ENCODE measurements at regions not wholly inside any gene's neighbourhood (a gene's known extent, or its start where the extent isn't known, plus 50 kb on each side); places are given as distances from the start of the nearest gene placed in this dataset.

GRCh38 chr13:68078469-68078868 lies 848.3 kb upstream of the PCDH9 start:
- no peak for DNase-seq

DNA sequence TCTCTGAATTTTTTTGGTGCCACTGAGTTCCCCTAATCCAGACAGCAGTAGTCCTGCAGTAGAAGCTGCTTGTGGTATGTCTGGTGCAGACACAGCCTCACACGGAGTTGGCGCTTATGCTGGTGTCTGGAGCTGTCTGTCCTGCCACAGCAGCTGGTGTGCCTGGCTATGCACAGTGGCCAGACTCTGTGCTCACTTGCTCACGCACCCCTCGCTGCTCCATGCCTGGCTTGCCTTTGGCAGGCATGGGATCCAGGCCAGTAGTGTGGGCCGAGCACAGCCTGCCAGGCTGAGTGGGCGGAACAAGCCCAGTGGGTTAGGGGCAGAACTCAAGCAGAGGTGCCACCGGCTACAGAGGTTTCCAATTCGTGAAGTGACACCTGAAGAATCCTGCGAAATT lies 845.9 kb upstream of the PCDH9 start:
- DNase-seq, result no peak

DNA sequence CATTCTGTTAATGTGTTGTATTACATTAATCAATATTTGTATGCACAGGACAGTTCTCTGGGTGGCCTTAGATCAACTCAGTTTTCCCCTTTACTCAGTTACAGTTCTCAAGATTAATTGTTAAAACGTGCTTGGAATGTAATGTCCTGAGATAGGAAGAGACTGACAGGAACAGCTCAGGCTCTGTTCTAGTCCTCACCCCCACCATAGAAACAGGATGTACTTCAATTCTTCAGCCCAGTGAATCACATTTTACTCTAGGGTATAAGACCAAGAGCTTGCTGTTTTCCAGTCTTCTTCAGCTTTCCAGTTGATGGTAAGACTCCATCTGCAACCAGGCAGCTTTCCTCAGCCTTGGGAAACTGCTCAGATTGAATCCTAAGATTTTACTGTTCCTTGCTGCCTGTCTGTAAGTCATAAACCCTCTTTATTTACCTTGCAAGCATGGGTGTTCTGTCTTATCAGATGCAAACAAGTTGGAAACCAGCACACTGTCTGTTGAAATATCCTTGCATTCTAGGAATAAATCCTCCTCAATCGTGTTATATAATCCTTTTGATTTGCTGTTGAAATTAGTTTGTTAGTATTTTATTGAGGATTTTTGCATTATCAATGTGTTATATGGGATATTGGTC lies 836.9 kb upstream of the PCDH9 start:
- DNase-seq, result no peak

DNA sequence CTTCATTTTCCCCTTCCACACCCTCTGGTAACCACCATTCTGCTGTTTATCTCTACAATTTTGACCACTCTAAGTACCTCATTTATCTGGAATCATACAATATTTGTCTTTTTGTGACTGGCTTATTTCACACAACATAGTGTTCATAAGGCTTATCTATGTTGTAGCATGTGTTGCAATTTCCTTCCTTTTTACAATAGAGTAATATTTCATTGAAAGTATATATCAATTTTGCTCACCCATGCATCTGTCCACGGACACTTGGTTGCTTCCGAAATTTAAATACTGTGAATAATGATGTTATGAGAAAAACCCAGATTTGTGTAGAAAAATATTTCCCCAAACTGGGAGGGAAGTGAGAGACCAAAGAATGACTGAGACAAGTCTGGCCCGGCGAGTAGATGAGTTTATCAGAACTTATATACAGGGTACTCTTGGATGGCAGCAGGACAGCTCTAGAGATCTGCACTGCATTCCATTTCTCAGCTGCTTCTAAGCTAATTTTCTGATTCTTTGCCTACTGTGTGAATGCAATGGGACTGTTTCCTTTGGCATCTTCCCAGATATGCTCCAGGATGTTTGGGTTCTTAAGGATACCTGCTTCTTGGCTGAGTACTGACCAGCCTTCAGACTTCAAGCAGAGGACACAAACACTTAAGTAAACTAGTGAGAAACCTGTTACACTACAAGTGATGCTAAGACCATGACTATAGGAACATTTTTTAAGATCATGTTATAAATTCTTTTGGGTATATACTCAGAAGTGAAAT lies 834.0 kb upstream of the PCDH9 start:
- no peak for DNase-seq

- no peak for DNase-seq
Measured at GRCh38 chr13:68063181-68063580, 833.0 kb upstream of the PCDH9 start.

DNA sequence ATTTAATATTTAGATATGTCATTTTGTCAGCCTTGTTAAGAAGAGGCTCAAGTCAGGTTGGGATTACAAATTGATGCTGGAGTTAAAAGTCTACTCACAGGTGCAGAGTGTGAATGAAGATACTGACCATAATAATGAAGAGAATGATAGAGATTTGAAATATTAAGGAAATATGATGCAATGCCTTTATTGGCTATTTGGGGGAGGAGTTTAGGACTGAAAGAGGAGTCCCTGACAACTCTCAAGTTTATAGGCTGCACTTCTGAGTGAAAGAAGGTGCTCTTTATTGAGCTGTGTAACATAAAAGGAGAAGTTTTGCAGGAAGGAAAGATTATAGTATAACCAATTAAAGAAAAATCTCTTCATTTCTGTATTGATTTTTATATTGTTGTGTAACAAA lies 827.7 kb upstream of the PCDH9 start:
- DNase-seq, result no peak

GRCh38 chr13:68056816-68057710 lies 826.9 kb upstream of the PCDH9 start:
- no peak for DNase-seq

DNA sequence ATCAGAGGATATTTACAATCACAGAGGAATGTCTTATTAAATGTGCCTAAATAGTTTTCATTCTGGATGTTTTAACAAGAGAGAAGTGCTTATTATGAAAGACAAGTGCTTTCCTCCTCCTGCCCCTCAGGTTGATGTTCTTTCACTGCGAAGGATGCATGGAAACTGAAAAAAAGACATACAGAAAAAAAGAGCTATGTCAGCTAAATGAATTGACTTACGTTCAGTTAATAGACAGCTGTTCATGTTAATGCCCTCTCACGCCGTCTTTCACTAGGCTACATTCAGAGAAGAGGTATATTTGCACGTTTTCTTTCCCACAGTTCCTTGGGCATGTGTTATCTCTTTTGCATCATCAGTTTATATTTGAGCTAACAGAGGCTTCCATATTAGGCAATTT lies 821.8 kb upstream of the PCDH9 start:
- no peak for DNase-seq

DNA sequence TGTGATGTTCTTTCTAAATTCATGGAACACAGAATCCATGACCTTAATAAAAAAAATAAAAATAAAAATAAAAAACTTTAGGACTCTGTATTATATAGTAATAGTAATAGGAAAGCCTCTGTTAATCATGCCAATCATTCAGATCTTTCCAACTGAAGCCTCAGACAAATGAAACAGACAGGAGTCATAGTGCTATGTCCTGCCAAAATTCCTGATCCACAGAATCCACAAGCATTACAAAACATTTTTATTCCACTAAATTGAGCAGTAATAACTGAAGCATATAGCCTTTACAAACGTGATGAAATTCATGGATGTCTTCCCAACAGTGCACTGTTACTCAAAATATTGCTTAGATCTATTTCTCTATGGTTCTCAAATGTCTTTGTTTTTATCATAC lies 820.6 kb upstream of the PCDH9 start:
- no peak for DNase-seq

- no peak for DNase-seq
Measured at GRCh38 chr13:68048802-68049359, 818.7 kb upstream of the PCDH9 start.

DNA sequence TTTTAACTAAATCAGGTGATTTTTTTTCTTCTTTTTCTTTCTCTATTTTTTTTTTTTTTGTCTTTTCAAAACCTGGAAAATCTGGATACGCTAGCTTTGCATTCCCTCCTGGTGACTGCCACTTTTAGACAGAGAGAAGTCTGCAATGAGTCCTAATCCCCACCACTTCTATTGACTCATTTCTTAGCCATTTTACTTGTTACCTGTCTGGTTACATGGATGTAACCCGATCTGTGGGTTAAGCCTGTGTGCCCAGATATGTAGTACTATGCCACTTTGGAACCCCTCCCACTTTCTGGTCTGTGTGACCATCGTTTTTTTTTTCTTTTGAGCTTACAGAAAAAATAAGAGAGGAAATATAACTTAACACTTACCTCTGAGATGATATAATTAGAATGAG lies 817.8 kb upstream of the PCDH9 start:
- no peak for DNase-seq

GRCh38 chr13:68046903-68047302 lies 816.8 kb upstream of the PCDH9 start:
- no peak for DNase-seq

GRCh38 chr13:68030152-68030809 lies 800.1 kb upstream of the PCDH9 start:
- DNase-seq, result no peak

- no peak for DNase-seq
Measured at GRCh38 chr13:68028701-68029100, 798.6 kb upstream of the PCDH9 start.

GRCh38 chr13:68027306-68027705 lies 797.2 kb upstream of the PCDH9 start:
- no peak for DNase-seq

GRCh38 chr13:68026077-68026476 lies 795.9 kb upstream of the PCDH9 start:
- no peak for DNase-seq

DNA sequence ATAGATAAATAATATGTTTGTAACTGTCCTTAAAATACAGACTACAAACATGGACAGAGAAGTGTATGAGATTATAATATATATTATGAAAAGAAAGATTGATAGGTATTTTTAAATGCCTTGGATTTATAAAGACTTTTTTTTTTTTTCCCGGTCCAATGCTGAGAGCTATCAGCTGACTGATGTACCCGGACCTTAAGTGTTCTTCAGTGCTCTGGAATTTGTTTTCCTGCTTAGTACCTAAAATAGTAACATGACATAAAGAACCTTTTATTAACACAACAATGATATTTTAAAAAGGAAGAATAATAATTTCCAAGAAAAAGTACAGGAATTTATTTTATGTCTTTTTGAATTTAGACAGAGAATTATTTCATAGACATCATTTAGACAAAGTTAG lies 795.5 kb upstream of the PCDH9 start:
- DNase-seq, result no peak

DNA sequence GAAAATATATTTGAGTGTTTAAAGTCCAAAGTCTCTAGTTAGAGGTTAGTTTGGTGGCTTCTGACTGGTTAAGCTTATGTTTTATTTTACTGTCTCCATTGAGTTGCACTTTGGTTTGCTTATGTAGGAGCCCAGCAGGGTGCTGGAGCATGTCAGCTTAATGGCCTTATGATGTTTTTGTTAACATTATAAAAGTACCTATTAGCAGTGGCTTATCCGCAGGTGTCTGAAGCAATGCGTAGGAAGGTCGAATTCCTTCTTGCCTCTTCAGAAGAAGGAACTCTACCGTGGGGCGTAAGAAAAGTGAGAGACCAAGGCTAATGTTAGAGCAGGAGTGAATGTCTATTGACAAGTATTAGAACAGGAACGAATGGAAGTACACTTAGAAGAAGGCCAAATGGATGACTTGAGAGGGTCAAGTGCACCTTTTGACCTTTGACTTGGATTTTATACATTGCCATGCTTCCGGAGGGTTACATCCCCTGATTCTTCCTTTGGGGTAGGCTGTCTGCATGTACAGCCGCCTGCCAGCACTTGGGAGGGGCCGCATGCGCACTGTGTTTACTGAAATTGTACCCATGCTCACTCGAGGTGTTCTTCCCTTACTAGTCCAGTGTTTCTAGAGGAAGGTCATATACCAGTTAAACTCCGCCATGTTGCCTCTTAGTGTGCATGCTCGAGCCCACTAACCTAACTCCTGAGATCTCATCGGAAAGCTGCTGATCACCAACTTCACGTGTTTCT lies 793.9 kb upstream of the PCDH9 start:
- no peak for DNase-seq

DNA sequence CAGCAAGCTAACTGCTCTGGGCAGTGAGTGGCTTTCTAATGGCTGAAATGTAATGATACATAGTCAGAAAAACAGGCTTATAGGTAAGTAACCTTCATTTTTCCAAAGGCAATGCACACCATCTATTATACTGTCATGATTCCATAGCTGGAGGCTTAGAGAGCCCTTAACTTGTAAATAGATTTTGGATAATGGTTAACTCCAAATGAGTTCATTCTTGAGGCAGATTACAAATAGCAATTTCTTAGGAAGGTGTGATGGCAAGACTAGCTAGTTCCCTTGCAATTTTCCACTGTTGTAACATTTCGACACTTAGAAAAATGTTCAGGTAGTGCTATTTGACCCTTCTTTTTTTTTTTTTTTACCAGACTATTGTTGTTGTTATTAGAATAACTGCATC lies 789.8 kb upstream of the PCDH9 start:
- no peak for DNase-seq

- DNase-seq, result no peak
Measured at GRCh38 chr13:68009546-68009945, 779.4 kb upstream of the PCDH9 start.

GRCh38 chr13:68007576-68007975 lies 777.4 kb upstream of the PCDH9 start:
- DNase-seq, result no peak

- DNase-seq, result no peak
Measured at GRCh38 chr13:67996101-67996500, 766.0 kb upstream of the PCDH9 start.
